ENCODE measurements at regions not wholly inside any gene's neighbourhood (a gene's known extent, or its start where the extent isn't known, plus 50 kb on each side); places are given as distances from the start of the nearest gene placed in this dataset.

- TF ChIP-seq CTCF (IDR thresholded peaks at IDR 0.05; ENCODE audit: low read depth, low read length, poor library complexity, severe bottlenecking) (no peak), EZH2phosphoT487 (IDR thresholded peaks at IDR 0.05; ENCODE audit: borderline replicate concordance, low read length) (no peak)
Observed at GRCh38 chr10:81444242-81444929, 430.6 kb upstream of the NRG3 start.

Measured in DOHH2 (cell line).